GM23248 (cell line): ENCODE measurements at regions not wholly inside any gene's neighbourhood (a gene's known extent, or its start where the extent isn't known, plus 50 kb on each side); places are given as distances from the start of the nearest gene placed in this dataset.

Experiments used
- EZH2 ChIP-seq: fragments of 200-600 bp; sonication (generic); IDR thresholded peaks from 2 replicates; pipeline ENCODE4 v1.6.1; 2018; ENCODE audit warnings: antibody characterized with exemption, mild to moderate bottlenecking; ENCODE audit not compliant: insufficient read depth, poor library complexity, severe bottlenecking
- EZH2phosphoT487 ChIP-seq: fragments of 200-600 bp; sonication (generic); IDR thresholded peaks from 2 replicates; pipeline ENCODE4 v1.6.1; 2018; ENCODE audit warnings: antibody characterized with exemption, moderate library complexity, mild to moderate bottlenecking, low read depth; ENCODE audit not compliant: insufficient read depth

DNA sequence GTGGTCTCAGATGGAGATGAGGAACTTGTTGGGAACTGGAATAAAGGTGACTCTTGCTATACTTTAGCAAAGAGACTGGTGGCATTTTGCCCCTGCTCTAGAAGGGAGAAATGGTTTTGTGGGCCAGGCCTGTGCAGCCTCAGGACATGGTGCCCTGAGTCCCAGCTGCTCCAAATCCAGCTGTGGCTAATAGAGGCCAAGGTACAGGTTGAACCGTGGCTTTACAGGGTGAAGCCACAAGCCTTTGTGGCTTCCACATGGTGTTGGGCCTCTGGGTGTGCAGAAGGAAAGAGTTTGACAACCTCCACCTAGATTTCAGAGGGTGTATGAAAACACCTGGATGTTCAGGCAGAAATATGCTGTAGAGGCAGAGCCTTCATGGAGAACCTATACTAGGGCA lies 586.0 kb downstream of the FLRT2 start:
- TF ChIP-seq EZH2phosphoT487 (no peak), EZH2 (no peak)
